ENCODE measurements at regions not wholly inside any gene's neighbourhood (a gene's known extent, or its start where the extent isn't known, plus 50 kb on each side); places are given as distances from the start of the nearest gene placed in this dataset.
A peak's percentile ranks its signal among the peaks of the same experiment; 100 is the strongest.

DNA sequence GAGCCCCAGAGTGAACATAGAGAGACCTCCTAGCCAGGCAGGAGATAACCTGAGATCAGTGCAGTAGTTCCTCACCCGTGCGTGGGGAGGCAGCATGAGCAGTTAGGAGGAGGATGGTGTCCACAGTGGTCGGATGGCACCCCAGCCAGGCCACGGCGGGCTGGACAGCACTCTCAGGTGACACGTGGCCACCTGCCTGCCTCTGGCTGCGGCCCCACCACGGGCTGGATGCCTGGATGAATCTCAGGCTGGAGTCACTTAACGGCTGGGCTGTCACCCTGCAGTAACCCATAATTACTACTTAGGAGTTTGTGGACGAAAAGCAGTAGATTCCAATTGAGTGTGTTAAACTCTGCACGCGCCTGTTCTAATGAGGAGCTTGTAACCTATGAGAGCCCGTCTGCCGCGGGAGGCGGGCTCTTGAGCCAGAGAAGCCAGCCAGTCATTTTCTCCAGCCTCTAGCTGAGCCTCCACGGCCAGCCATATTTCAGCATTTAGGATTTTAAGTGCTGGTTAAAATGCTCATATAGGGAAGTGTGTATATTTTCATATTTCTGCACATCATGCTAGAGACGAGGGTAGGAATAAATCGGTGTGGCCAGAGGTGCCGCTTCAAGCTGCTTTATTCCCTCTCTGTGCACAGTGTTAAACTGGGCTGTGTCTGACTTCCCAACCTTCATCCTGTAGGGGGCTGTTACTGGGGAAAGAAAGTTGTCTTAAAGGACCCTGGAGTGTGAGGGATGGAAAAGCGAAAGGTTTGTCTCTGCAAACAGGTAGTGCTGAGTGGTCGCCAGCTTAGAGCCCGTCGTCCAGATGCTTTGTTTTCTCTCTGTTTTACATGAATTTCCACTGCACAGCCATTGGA, 144.0 kb downstream of the GLI2 start:
- WGBS, 2 donors = 51 to 55% methylated on average over 18 to 24 of the region's 24 CpGs
- no peak for DNase-seq (ENCODE audit: low spot score in 2 of 2)
- no peak for TF ChIP-seq EP300 (IDR thresholded peaks at IDR 0.05)
- TF ChIP-seq, protein P1, sequence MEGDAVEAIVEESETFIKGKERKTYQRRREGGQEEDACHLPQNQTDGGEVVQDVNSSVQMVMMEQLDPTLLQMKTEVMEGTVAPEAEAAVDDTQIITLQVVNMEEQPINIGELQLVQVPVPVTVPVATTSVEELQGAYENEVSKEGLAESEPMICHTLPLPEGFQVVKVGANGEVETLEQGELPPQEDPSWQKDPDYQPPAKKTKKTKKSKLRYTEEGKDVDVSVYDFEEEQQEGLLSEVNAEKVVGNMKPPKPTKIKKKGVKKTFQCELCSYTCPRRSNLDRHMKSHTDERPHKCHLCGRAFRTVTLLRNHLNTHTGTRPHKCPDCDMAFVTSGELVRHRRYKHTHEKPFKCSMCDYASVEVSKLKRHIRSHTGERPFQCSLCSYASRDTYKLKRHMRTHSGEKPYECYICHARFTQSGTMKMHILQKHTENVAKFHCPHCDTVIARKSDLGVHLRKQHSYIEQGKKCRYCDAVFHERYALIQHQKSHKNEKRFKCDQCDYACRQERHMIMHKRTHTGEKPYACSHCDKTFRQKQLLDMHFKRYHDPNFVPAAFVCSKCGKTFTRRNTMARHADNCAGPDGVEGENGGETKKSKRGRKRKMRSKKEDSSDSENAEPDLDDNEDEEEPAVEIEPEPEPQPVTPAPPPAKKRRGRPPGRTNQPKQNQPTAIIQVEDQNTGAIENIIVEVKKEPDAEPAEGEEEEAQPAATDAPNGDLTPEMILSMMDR (IDR thresholded peaks at IDR 0.05) = no peak
- TF ChIP-seq POLR2A (IDR thresholded peaks at IDR 0.05) = no peak
- no peaks in the 10 kb centered on the region for H3K9me3 ChIP-seq
- H3K4me1 ChIP-seq = peaks cover 0 to 48% (median 0%) of the 10 kb centered on the region in 4 donors
- no peak overlapping the region for H3K4me3 ChIP-seq
- no peaks in the 10 kb centered on the region for H3K36me3 ChIP-seq
- no peaks in the 10 kb centered on the region for H3K27me3 ChIP-seq
- no peak overlapping the region for H3K27ac ChIP-seq

DNA sequence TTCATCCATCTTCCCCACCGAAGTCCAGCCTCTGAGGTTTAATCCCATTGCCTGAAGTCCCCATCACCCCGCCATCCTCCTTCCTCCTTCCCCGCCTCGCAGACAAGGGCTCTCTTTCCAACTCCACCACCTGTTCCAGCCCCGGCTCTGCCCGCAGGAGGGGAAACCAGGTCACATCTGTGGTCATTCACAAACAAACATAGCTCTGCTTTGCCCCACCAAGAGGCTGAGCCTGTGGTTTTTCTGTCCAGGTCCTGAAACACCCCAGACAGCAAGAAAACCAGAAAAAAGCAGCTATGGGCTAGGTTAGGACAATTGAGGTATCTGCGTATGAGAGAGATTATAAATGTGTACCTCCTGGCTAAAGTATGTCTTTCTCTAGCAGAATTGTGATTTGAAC, 144.7 kb downstream of the GLI2 start:
- no peaks in the 10 kb centered on the region for H3K9me3 ChIP-seq
- H3K36me3 ChIP-seq = no peaks in the 10 kb centered on the region
- H3K27ac ChIP-seq = peak overlapping the region in 1 of 4 donors; percentile 37
- TF ChIP-seq, protein P1 (IDR thresholded peaks at IDR 0.05) = no peak
- TF ChIP-seq EP300 (IDR thresholded peaks at IDR 0.05) (no peak), POLR2A (IDR thresholded peaks at IDR 0.05) (no peak)
- H3K4me3 ChIP-seq = no peak overlapping the region
- 67 to 69% methylated on average over 7 of the region's 7 CpGs for WGBS, 2 donors
- DNase-seq (ENCODE audit: low spot score in 2 of 2) = no peak
- H3K4me1 ChIP-seq = peaks cover 0 to 44% (median 0%) of the 10 kb centered on the region in 4 donors
- no peaks in the 10 kb centered on the region for H3K27me3 ChIP-seq

DNA sequence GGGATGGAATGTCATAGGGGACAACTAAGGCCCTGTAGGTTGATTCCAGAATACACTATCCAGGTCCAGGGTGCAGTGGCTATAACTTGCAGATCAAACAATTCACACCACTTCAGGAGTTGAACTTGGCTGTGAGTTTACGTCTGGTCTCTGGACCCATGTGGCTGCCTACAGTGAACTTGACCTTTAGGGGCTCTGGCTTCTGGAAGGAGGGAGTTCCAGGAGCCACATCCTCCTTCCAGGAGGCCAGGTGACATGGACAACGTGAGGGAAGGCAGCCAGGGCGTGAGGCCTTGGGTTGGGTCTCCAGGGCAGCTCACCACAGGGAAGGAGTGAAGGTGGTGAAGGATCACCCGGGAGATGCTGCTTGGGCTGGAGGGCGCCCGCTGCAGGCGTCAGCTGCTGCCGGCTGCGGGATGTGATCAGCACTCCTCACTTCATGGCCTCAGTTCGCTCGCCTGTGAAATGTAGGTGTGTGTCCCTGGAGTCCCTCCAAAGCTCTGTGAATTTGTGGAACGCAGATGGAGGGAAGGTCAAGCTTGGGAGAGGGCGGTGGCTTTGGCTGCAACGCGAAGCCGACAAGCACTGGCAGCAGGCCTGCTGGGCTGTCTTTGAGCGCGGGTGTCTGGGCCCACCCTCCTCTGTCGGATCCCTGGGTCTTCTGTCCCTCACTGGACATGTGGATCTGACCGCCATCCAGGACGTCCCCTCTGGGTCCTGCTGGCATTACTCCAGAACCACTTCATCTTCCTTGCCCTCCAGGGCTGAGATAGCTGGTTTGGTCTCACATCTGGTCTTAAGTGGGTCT, 146.5 kb downstream of the GLI2 start:
- peaks cover 0 to 47% (median 6%) of the 10 kb centered on the region in 4 donors for H3K4me1 ChIP-seq
- peak; percentile 29 for DNase-seq (ENCODE audit: low spot score in 2 of 2)
- H3K27ac ChIP-seq = peak overlapping the region in 2 of 4 donors; percentile 42 to 50
- TF ChIP-seq POLR2A (IDR thresholded peaks at IDR 0.05) (no peak), EP300 (IDR thresholded peaks at IDR 0.05) (peak in 1 of 2 donors; percentile 42)
- TF ChIP-seq, protein P1 (IDR thresholded peaks at IDR 0.05) = no peak
- H3K27me3 ChIP-seq = no peaks in the 10 kb centered on the region
- H3K4me3 ChIP-seq = no peak overlapping the region
- no peaks in the 10 kb centered on the region for H3K9me3 ChIP-seq
- H3K36me3 ChIP-seq = no peaks in the 10 kb centered on the region
- 57 to 61% methylated on average over 20 to 21 of the region's 21 CpGs for WGBS, 2 donors

DNA sequence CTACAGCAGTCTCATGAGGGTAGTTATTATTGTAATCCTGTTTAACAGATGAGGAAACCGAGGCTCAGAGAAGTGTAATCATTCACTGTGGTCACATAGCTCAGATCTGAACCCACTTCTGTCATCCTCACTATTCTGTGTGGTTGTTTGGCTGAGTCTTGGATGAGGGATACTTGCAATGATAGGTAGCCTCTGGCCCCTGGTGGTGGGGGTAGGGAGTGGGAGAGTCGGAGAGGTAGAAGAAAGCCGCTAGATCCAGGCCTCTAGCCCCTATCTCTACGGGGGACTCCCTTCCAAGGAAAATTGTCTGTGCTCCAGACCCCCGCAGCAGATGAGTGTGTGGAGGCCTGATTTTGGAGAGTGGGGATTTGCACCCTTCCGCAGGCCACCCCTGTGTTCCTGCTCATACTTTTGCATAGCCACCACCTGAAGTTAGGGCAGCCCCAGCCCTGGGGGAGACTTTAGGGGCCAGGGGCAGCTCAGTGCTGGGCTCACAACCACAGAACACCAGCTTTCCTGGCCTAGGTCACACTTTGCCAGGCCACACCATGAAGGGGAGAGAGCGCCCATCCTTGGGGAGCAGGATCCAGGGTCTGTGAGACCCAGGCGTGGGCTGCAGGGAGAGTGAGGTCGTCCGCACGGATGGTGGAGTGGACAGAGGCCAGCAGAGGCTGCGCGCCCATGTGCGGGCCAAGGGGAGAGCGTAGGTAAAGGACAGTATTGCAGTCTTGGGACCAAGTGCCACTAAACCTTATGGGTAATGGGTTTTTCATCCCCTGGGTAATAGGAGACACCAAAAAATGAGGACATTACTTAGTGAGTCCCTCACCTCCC, 148.2 kb downstream of the GLI2 start:
- no peak for TF ChIP-seq POLR2A (IDR thresholded peaks at IDR 0.05)
- TF ChIP-seq, protein P1 (IDR thresholded peaks at IDR 0.05) = no peak
- TF ChIP-seq EP300 (IDR thresholded peaks at IDR 0.05) = no peak

More for the DNA sequence above, 148.2 kb downstream of the GLI2 start:
- H3K9me3 ChIP-seq = no peaks in the 10 kb centered on the region
- no peak for DNase-seq (ENCODE audit: low spot score in 2 of 2)
- H3K27ac ChIP-seq = no peak overlapping the region
- H3K4me3 ChIP-seq = no peak overlapping the region
- H3K4me1 ChIP-seq = peaks cover 0 to 61% (median 10%) of the 10 kb centered on the region in 4 donors
- H3K27me3 ChIP-seq = no peaks in the 10 kb centered on the region
- WGBS, 2 donors = 88 to 94% methylated on average over 13 to 15 of the region's 15 CpGs
- H3K36me3 ChIP-seq = no peaks in the 10 kb centered on the region
